ENCODE measurements at regions not wholly inside any gene's neighbourhood (a gene's known extent, or its start where the extent isn't known, plus 50 kb on each side); places are given as distances from the start of the nearest gene placed in this dataset.

GRCh38 chr3:153809097-153809496 is 312.1 kb upstream of the ARHGEF26 start:
- ChIA-PET CTCF (no interaction called here), POLR2A (no interaction called here)
- TF ChIP-seq ATF1 (CRISPR knock-in tag; IDR thresholded peaks at IDR 0.05) (no peak), EMX1 (CRISPR knock-in tag; IDR thresholded peaks at IDR 0.05) (no peak), KAT7 (CRISPR knock-in tag; IDR thresholded peaks at IDR 0.05; ENCODE audit: borderline replicate concordance) (no peak), ZNF671 (CRISPR knock-in tag; IDR thresholded peaks at IDR 0.05) (no peak), JUN (CRISPR knock-in tag; IDR thresholded peaks at IDR 0.05) (no peak), PRRX2 (CRISPR knock-in tag; IDR thresholded peaks at IDR 0.05) (no peak), GABPB1 (CRISPR knock-in tag; IDR thresholded peaks at IDR 0.05) (no peak), JAZF1 (CRISPR knock-in tag; IDR thresholded peaks at IDR 0.05) (no peak), CBFB (CRISPR knock-in tag; IDR thresholded peaks at IDR 0.05; ENCODE audit: low read depth) (no peak), SOX15 (CRISPR knock-in tag; IDR thresholded peaks at IDR 0.05) (no peak), AR (CRISPR knock-in tag; IDR thresholded peaks at IDR 0.05) (no peak), NFATC4 (CRISPR knock-in tag; IDR thresholded peaks at IDR 0.05) (no peak), NR3C1 (CRISPR knock-in tag; conservative IDR thresholded peaks at IDR 0.05; ENCODE audit: low read depth) (no peak), SMAD3 (CRISPR knock-in tag; IDR thresholded peaks at IDR 0.05; ENCODE audit: borderline replicate concordance) (no peak), TCF7 (CRISPR knock-in tag; IDR thresholded peaks at IDR 0.05; ENCODE audit: low read depth) (no peak)
- Mint-ChIP-seq H3K36me3 (no peaks in the 10 kb centered on the region), H3K27me3 (ENCODE audit: low read depth) (no peaks in the 10 kb centered on the region; the same call in 1 of the 2 replicates), H3K27ac (no peak overlapping the region), H3K9me3 (no peaks in the 10 kb centered on the region), H3K4me3 (no peak overlapping the region), H3K4me1 (no peaks in the 10 kb centered on the region)
- DNase-seq (ENCODE audit: low spot score) (no peak), ATAC-seq (no peak)

GRCh38 chr3:153818338-153818737 is 302.9 kb upstream of the ARHGEF26 start:
- no peaks in the 10 kb centered on the region for H3K27me3 Mint-ChIP-seq (ENCODE audit: low read depth)
- H3K4me3 Mint-ChIP-seq, result no peak overlapping the region
- DNase-seq (ENCODE audit: low spot score) (no peak), ATAC-seq (no peak)
- peaks cover 10% of the 10 kb centered on the region; the same call in 1 of the 2 replicates for H3K9me3 Mint-ChIP-seq
- H3K27ac Mint-ChIP-seq, result no peak overlapping the region
- no peaks in the 10 kb centered on the region for H3K4me1 Mint-ChIP-seq
- CTCF ChIA-PET, result no interaction called here
- TF ChIP-seq CBFB (CRISPR knock-in tag; IDR thresholded peaks at IDR 0.05; ENCODE audit: low read depth) (no peak), NFE2L1 (CRISPR knock-in tag; IDR thresholded peaks at IDR 0.05) (no peak), IRF1 (CRISPR knock-in tag; IDR thresholded peaks at IDR 0.05) (no peak), ZBTB43 (CRISPR knock-in tag; IDR thresholded peaks at IDR 0.05) (no peak), ZNF281 (CRISPR knock-in tag; IDR thresholded peaks at IDR 0.05) (no peak), TCF7 (CRISPR knock-in tag; IDR thresholded peaks at IDR 0.05; ENCODE audit: low read depth) (no peak), CREM (CRISPR knock-in tag; IDR thresholded peaks at IDR 0.05) (no peak)
- H3K36me3 Mint-ChIP-seq, result peaks cover 6% of the 10 kb centered on the region; the same call in 1 of the 2 replicates
- POLR2A ChIA-PET, result no interaction called here

All from WTC11 (cell line).